MV-4-11 (cell line): ENCODE measurements at regions not wholly inside any gene's neighbourhood (a gene's known extent, or its start where the extent isn't known, plus 50 kb on each side); places are given as distances from the start of the nearest gene placed in this dataset.

Source experiments
- DNase-seq: peaks from one replicate; lab custom pipeline; 2025; lab: John Stamatoyannopoulos, UW

DNA sequence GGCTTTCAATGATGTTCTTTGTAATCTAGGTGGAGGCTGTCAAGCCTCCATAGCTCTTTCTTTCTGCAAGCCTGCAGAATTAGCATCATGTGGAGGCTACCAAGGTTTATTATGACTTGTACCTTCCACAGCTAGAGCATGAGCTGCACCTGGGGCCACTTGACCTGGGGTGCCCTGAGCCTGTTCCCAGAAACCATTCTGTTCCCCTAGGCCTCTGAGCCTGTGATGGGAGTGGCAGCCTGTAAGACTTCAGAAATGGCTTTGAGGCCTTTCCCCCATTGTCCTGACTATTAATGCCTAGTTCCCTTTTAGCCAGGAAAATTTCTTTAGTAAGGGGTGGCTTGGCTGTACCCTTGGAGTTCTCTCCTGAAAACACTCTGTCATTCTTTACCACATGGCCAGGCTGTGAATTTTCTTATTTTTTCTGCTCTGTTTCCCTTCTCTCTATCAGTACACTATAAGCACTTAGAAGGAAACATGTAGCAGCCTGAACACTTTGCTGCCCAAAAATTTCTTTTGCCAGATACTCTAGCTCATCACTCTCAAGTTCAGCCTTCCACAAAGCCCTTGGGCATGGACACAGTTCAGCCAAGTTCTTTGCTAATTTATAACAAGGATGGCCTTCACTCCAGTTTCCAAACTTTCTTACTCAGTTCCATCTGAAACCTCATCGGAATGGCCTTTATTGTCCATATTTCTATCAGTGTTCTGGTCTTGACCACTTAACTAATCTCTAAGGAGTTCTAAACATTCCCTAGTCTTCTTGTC is 61.4 kb upstream of the NR3C1 start:
- no peak for DNase-seq

GRCh38 chr5:143462431-143462830 is 58.9 kb upstream of the NR3C1 start:
- no peak for DNase-seq

GRCh38 chr5:143459433-143459832 is 55.9 kb upstream of the NR3C1 start:
- no peak for DNase-seq

GRCh38 chr5:143456952-143457547 is 53.6 kb upstream of the NR3C1 start:
- DNase-seq = no peak

DNA sequence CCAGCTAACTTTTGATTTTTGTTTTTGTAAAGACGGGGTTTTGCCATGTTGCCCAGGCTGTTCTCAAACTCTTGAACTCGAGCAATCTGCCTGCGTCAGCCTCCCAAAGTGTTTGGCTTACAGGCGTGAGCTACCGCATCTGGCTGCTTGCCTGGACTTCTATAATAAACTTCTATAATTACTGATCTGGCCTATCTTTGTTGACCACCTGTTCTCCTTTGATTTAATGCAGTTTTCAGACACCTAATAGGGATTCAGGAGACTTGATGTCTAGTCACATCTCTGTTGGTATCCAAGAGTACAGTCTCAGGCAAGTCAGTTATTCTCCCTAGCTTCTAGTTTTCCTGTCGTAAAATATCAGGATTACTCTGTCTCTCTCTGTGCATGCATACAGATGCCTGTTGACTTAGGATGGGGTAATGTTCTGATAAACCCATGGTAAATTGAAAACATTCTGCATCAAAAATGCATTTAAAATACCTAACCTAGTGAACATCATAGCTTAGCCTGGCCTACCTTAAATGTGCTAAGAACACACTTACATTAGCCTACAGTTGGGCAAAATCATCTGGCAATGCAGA is 51.5 kb upstream of the NR3C1 start:
- DNase-seq = no peak

DNA sequence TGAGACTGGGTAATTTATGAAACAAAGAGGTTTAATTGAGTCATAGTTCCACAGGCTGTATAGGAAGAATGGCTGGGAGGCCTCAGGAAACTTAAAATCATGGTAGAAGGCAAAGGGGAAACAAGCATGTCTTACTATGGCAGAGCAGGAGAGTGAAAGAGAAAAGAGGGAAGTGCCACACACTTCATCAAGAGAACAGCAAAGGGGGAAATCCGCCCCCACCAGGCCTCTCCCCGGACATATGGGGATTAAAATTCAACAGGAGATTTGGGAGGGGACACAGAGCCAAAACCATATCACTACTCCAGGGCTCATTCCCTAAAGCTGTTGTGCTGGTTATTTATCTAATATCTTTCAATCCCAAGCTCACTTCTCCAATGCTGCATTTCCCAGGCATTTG is 50.2 kb upstream of the NR3C1 start:
- peak; percentile 85 for DNase-seq
